CD4-positive, alpha-beta memory T cell (primary cell): ENCODE measurements at regions not wholly inside any gene's neighbourhood (a gene's known extent, or its start where the extent isn't known, plus 50 kb on each side); places are given as distances from the start of the nearest gene placed in this dataset.

Experiments
- CTCF ChIA-PET: fragments of 350-600 bp; sonication (Branson Sonifier 250); formaldehyde crosslinking; loops from one replicate; lab custom pipeline; 2021; ENCODE audit warnings: inconsistent platforms; ENCODE audit not compliant: partially characterized antibody; lab: Charles Lee
- POLR2A ChIA-PET: fragments of 350-600 bp; sonication (Branson Sonifier 250); formaldehyde crosslinking; loops from one replicate; lab custom pipeline; 2021; ENCODE audit not compliant: partially characterized antibody; lab: Charles Lee
- DNase-seq, 5 donors: peaks; one replicate each; pipeline versions ENCODE4 v3.0.0 to v3.0.0-alpha.2; 2020 to 2022; ENCODE audit warnings: mixed read lengths in 1 of 5
- H3K27ac ChIP-seq: one replicate; pipeline ENCODE4 v1.7.0; 2013; ENCODE audit warnings: low read depth, low read length
- H3K27me3 ChIP-seq: 2 replicates; pipeline ENCODE4 v1.7.0; 2013; ENCODE audit warnings: mild to moderate bottlenecking, low read length, moderate library complexity; ENCODE audit not compliant: insufficient read depth
- H3K36me3 ChIP-seq: 2 replicates; pipeline ENCODE4 v1.7.0; 2013; ENCODE audit warnings: mild to moderate bottlenecking, low read length, moderate library complexity; ENCODE audit not compliant: insufficient read depth
- H3K4me1 ChIP-seq: 2 replicates; pipeline ENCODE4 v1.7.0; 2013; ENCODE audit warnings: mild to moderate bottlenecking, low read length, moderate library complexity; ENCODE audit not compliant: insufficient read depth
- H3K4me3 ChIP-seq, 2 donors: one replicate each; pipeline ENCODE4 v1.7.0; 2013; ENCODE audit warnings: low read length in 2 of 2, mild to moderate bottlenecking in 1 of 2
- H3K9me3 ChIP-seq, 2 donors: one replicate each; pipeline ENCODE4 v1.7.0; 2013; ENCODE audit warnings: low read length in 2 of 2, control low read depth in 1 of 2; ENCODE audit not compliant: control insufficient read depth in 1 of 2
- H3K27ac Mint-ChIP-seq, 7 donors: one replicate each; pipeline ENCODE4 v1.8.0; 2020 to 2021; ENCODE audit warnings: mixed read lengths in 7 of 7, mild to moderate bottlenecking in 6 of 7, inconsistent platforms in 3 of 7, moderate library complexity in 3 of 7
- H3K27me3 Mint-ChIP-seq, 2 donors: one replicate each; pipeline ENCODE4 v1.8.0; 2020 to 2021; ENCODE audit warnings: mixed read lengths in 2 of 2
- H3K36me3 Mint-ChIP-seq, 2 donors: one replicate each; pipeline ENCODE4 v1.8.0; 2020 to 2021; ENCODE audit warnings: mixed read lengths in 2 of 2, inconsistent platforms in 1 of 2, mild to moderate bottlenecking in 1 of 2
- H3K4me1 Mint-ChIP-seq, 4 donors: one replicate each; pipeline ENCODE4 v1.8.0; 2020 to 2021; ENCODE audit warnings: mixed read lengths in 4 of 4, mild to moderate bottlenecking in 1 of 4
- H3K4me3 Mint-ChIP-seq, 8 donors: one replicate each; pipeline ENCODE4 v1.8.0; 2020 to 2021; ENCODE audit warnings: mixed read lengths in 8 of 8, mild to moderate bottlenecking in 7 of 8, moderate library complexity in 6 of 8, inconsistent platforms in 3 of 8
- H3K9me3 Mint-ChIP-seq, 8 donors: one replicate each; pipeline ENCODE4 v1.8.0; 2020 to 2021; ENCODE audit warnings: mixed read lengths in 8 of 8, mild to moderate bottlenecking in 5 of 8, inconsistent platforms in 3 of 8, moderate library complexity in 1 of 8
- intact Hi-C: fragments of 100-400 bp; cut with micrococcal nuclease; formaldehyde crosslinking; loops from one replicate; pipeline ENCODE4 v1.15.1; 2023

GRCh38 chr2:147588191-147588590, 256.6 kb upstream of the ACVR2A start:
- peaks cover 3 to 26% (median 20%) of the 10 kb centered on the region in 8 donors for H3K9me3 Mint-ChIP-seq
- DNase-seq = no peak
- no peaks in the 10 kb centered on the region for H3K36me3 ChIP-seq
- no peak overlapping the region for H3K4me3 ChIP-seq
- H3K4me1 ChIP-seq = no peaks in the 10 kb centered on the region
- peak overlapping the region in 1 of 7 donors; percentile 38 for H3K27ac Mint-ChIP-seq
- CTCF ChIA-PET = no interaction called here
- H3K27me3 ChIP-seq = no peaks in the 10 kb centered on the region
- H3K27me3 Mint-ChIP-seq = no peaks in the 10 kb centered on the region
- intact Hi-C loops = no loop called here
- no peaks in the 10 kb centered on the region for H3K9me3 ChIP-seq
- H3K4me1 Mint-ChIP-seq = no peaks in the 10 kb centered on the region
- no peak overlapping the region for H3K27ac ChIP-seq
- peaks cover 0 to 8% of the 10 kb centered on the region in 2 donors for H3K36me3 Mint-ChIP-seq
- POLR2A ChIA-PET = no interaction called here
- no peak overlapping the region for H3K4me3 Mint-ChIP-seq

GRCh38 chr2:147578529-147578928, 266.3 kb upstream of the ACVR2A start:
- intact Hi-C loops = no loop called here
- Mint-ChIP-seq H3K27me3 (no peaks in the 10 kb centered on the region), H3K4me1 (no peaks in the 10 kb centered on the region), H3K36me3 (no peaks in the 10 kb centered on the region), H3K9me3 (peaks cover 0 to 6% (median under 1%) of the 10 kb centered on the region in 8 donors), H3K4me3 (no peak overlapping the region), H3K27ac (no peak overlapping the region)
- Histone ChIP-seq H3K36me3 (no peaks in the 10 kb centered on the region), H3K27ac (no peak overlapping the region), H3K27me3 (no peaks in the 10 kb centered on the region), H3K4me1 (no peaks in the 10 kb centered on the region), H3K9me3 (no peaks in the 10 kb centered on the region), H3K4me3 (no peak overlapping the region)
- POLR2A ChIA-PET = no interaction called here
- no peak for DNase-seq
- CTCF ChIA-PET = no interaction called here

- no peaks in the 10 kb centered on the region for H3K4me1 Mint-ChIP-seq
- intact Hi-C loops = no loop called here
- H3K36me3 Mint-ChIP-seq = no peaks in the 10 kb centered on the region
- Histone ChIP-seq H3K27me3 (no peaks in the 10 kb centered on the region), H3K4me3 (no peak overlapping the region), H3K9me3 (no peaks in the 10 kb centered on the region), H3K27ac (no peak overlapping the region), H3K4me1 (no peaks in the 10 kb centered on the region), H3K36me3 (no peaks in the 10 kb centered on the region)
- POLR2A ChIA-PET = no interaction called here
- peaks cover 0 to 3% (median 0%) of the 10 kb centered on the region in 8 donors for H3K9me3 Mint-ChIP-seq
- no peaks in the 10 kb centered on the region for H3K27me3 Mint-ChIP-seq
- CTCF ChIA-PET = no interaction called here
- no peak overlapping the region for H3K27ac Mint-ChIP-seq
- no peak for DNase-seq
- H3K4me3 Mint-ChIP-seq = no peak overlapping the region
These were observed 266.8 kb upstream of the ACVR2A start for GRCh38 chr2:147577998-147578380.

- intact Hi-C loops = no loop called here
- Histone ChIP-seq H3K9me3 (no peaks in the 10 kb centered on the region), H3K27ac (no peak overlapping the region), H3K36me3 (no peaks in the 10 kb centered on the region), H3K4me3 (no peak overlapping the region), H3K4me1 (no peaks in the 10 kb centered on the region), H3K27me3 (no peaks in the 10 kb centered on the region)
- Mint-ChIP-seq H3K4me3 (no peak overlapping the region), H3K36me3 (no peaks in the 10 kb centered on the region), H3K9me3 (peaks cover 0 to 3% (median 0%) of the 10 kb centered on the region in 8 donors), H3K27me3 (no peaks in the 10 kb centered on the region), H3K27ac (no peak overlapping the region), H3K4me1 (no peaks in the 10 kb centered on the region)
- ChIA-PET POLR2A (no interaction called here), CTCF (interaction anchor here (1.0 kb wide), 1 partner anchor 10 kb away, joined by 4 read pairs; no protein-coding TSS in a partner anchor)
- no peak for DNase-seq
These were observed 267.4 kb upstream of the ACVR2A start for GRCh38 chr2:147577323-147577997.

GRCh38 chr2:147575106-147575505, 269.7 kb upstream of the ACVR2A start:
- Histone ChIP-seq H3K4me1 (no peaks in the 10 kb centered on the region), H3K36me3 (no peaks in the 10 kb centered on the region), H3K27me3 (no peaks in the 10 kb centered on the region), H3K9me3 (no peaks in the 10 kb centered on the region), H3K27ac (no peak overlapping the region), H3K4me3 (no peak overlapping the region)
- Mint-ChIP-seq H3K4me1 (no peaks in the 10 kb centered on the region), H3K9me3 (peaks cover 0 to 7% (median 6%) of the 10 kb centered on the region in 8 donors), H3K4me3 (no peak overlapping the region), H3K36me3 (no peaks in the 10 kb centered on the region), H3K27me3 (no peaks in the 10 kb centered on the region), H3K27ac (no peak overlapping the region)
- CTCF ChIA-PET = no interaction called here
- POLR2A ChIA-PET = no interaction called here
- intact Hi-C loops = no loop called here
- no peak for DNase-seq

- no peak for DNase-seq
- no peaks in the 10 kb centered on the region for H3K36me3 ChIP-seq
- Mint-ChIP-seq H3K4me3 (no peak overlapping the region), H3K27me3 (no peaks in the 10 kb centered on the region), H3K27ac (no peak overlapping the region), H3K4me1 (no peaks in the 10 kb centered on the region), H3K36me3 (no peaks in the 10 kb centered on the region), H3K9me3 (peaks cover 0 to 8% (median 6%) of the 10 kb centered on the region in 8 donors)
- H3K27ac ChIP-seq = no peak overlapping the region
- no peaks in the 10 kb centered on the region for H3K4me1 ChIP-seq
- intact Hi-C loops = no loop called here
- H3K9me3 ChIP-seq = no peaks in the 10 kb centered on the region
- ChIA-PET CTCF (no interaction called here), POLR2A (no interaction called here)
- no peak overlapping the region for H3K4me3 ChIP-seq
- no peaks in the 10 kb centered on the region for H3K27me3 ChIP-seq
These were observed 272.2 kb upstream of the ACVR2A start for GRCh38 chr2:147572622-147573021.

- H3K36me3 Mint-ChIP-seq = no peaks in the 10 kb centered on the region
- H3K4me1 ChIP-seq = no peaks in the 10 kb centered on the region
- no peaks in the 10 kb centered on the region for H3K4me1 Mint-ChIP-seq
- ChIA-PET CTCF (no interaction called here), POLR2A (no interaction called here)
- H3K27me3 Mint-ChIP-seq = no peaks in the 10 kb centered on the region
- H3K27ac Mint-ChIP-seq = no peak overlapping the region
- no peaks in the 10 kb centered on the region for H3K36me3 ChIP-seq
- H3K9me3 ChIP-seq = no peaks in the 10 kb centered on the region
- DNase-seq = no peak
- peaks cover 0 to 8% (median 6%) of the 10 kb centered on the region in 8 donors for H3K9me3 Mint-ChIP-seq
- no peak overlapping the region for H3K4me3 Mint-ChIP-seq
- no peak overlapping the region for H3K4me3 ChIP-seq
- no peaks in the 10 kb centered on the region for H3K27me3 ChIP-seq
- intact Hi-C loops = no loop called here
- H3K27ac ChIP-seq = no peak overlapping the region
These were observed 275.4 kb upstream of the ACVR2A start for GRCh38 chr2:147569426-147569825.
